NCI-H1417 (cell line): ENCODE measurements at regions not wholly inside any gene's neighbourhood (a gene's known extent, or its start where the extent isn't known, plus 50 kb on each side); places are given as distances from the start of the nearest gene placed in this dataset.
A peak's percentile ranks its signal among the peaks of the same experiment; 100 is the strongest.
"Not testable (repeated sequence)": the region's sequence is repeated elsewhere in the genome, so short reads cannot be mapped to it uniquely, and the experiment has no call there.

Source experiments
- DNase-seq, 3 experiments: peaks; one replicate each; lab custom pipeline; 2025; lab: John Stamatoyannopoulos, UW

- no peak for DNase-seq
Measured at GRCh38 chrX:87105131-87105530, 412.5 kb upstream of the KLHL4 start.

DNA sequence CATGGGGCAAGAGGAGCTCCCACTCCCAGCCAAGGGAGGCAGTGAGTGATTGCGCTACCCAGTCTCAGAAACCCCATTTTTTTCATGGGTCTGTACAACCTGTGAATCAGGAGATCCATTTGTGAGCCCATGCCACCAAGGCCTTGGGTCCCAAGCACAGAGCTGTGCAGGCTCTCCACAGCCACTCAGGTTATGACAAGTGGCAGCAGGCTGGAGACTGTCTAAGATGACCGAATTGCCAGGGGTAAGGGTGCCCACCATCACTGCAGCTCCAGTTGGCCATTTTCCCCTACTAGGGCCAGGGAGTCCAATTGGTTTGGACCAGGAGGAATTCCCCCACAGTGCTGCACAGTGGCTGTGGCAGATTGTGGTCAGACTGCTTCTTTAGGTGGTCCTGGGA, 407.5 kb upstream of the KLHL4 start:
- DNase-seq = no peak

DNA sequence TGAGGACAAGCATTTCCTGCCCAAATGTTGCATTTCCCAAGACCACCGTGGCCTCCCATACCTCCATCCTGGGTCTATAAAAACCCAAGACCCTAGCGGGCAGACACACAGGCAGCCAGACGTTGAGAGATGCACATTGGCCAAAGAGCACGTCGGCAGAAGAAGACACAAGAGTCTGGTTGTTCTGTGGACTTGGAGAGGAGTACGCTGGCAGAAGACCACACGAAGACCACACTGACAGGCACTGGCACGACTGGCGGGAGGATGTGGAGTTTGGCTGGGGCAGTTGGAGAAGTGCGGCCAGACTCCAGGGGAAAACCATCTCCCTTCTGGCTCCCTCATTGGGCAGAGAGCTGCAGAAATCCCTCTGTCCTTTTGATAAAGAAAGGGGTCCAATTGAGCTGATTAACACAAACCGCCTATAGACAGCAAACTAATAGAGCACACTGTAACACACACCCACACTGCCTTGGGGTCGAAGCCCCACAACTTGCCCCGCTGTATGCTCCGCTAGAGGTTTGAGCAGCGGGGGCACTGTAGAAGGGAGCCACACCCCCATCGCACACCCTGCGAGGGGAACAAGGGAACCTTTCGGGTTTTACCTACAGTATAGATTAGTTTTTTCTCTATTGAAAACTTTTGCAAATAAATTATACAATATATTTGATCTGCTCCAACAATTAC, 376.7 kb upstream of the KLHL4 start:
- DNase-seq = no peak

GRCh38 chrX:87160435-87161010, 357.1 kb upstream of the KLHL4 start:
- peak in 1 of 3 experiments; percentile 10 for DNase-seq

- DNase-seq = no peak
Measured at GRCh38 chrX:87167841-87168240, 349.8 kb upstream of the KLHL4 start.

- DNase-seq = not testable (repeated sequence)
Measured at GRCh38 chrX:87178009-87178408, 339.6 kb upstream of the KLHL4 start.
